ENCODE measurements at regions not wholly inside any gene's neighbourhood (a gene's known extent, or its start where the extent isn't known, plus 50 kb on each side); places are given as distances from the start of the nearest gene placed in this dataset.

- no peak for TF ChIP-seq IRF1 (CRISPR knock-in tag; IDR thresholded peaks at IDR 0.05)
Measured at GRCh38 chr7:81036871-81037270, 118.0 kb upstream of the SEMA3C start (continued).

DNA sequence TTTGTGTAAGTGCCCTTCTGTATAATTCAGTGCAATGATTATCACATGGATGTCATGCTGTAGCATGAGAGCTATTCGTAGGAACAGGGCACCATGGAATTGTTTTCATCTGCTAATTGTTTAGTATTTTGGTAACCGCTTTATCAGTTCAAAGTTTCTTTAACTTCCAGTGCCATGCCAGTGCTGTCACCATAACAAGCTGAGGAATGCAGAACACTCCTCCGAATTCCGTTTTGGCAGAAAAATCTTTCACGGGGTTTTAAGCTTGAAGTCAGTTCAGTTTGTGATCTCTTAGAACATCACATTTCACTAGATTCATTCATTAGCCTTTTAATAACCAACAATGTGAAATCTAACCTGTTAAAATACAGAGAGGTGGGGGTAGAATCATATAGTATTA, 117.2 kb upstream of the SEMA3C start:
- Mint-ChIP-seq H3K4me3 (no peak overlapping the region), H3K4me1 (no peaks in the 10 kb centered on the region), H3K27me3 (ENCODE audit: low read depth) (no peaks in the 10 kb centered on the region), H3K36me3 (peaks cover 4% of the 10 kb centered on the region), H3K27ac (no peak overlapping the region), H3K9me3 (peaks cover 11% of the 10 kb centered on the region)
- DNase-seq (ENCODE audit: low spot score) (no peak), ATAC-seq (no peak)
- CTCF ChIA-PET: no interaction called here
- TF ChIP-seq ATF1 (CRISPR knock-in tag; IDR thresholded peaks at IDR 0.05): no peak
- POLR2A ChIA-PET: no interaction called here

DNA sequence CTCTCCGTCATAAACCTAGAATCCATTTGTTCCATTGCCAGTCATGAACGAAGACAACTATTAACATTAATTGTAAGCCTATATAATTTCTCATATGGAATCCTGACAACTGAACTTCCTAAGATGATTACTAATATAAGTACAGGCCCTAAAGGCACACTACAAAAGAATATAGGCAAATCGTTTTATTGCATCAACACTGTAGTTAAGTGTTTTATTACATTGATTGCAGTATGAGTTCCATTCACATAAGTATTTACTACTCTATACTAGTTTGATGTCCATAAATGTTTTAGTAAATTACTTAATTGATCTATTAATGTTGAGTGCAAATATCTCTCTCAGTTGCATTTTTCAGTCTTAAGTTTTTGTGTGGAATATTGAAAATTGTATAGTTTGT, 113.1 kb upstream of the SEMA3C start:
- Mint-ChIP-seq H3K4me1 (no peaks in the 10 kb centered on the region), H3K9me3 (peaks cover 11% of the 10 kb centered on the region), H3K36me3 (peaks cover 4% of the 10 kb centered on the region), H3K27ac (no peak overlapping the region), H3K4me3 (no peak overlapping the region), H3K27me3 (ENCODE audit: low read depth) (no peaks in the 10 kb centered on the region)
- ChIA-PET POLR2A (no interaction called here), CTCF (no interaction called here)
- ATAC-seq: no peak
- DNase-seq (ENCODE audit: low spot score): no peak
- no peak for TF ChIP-seq ARID4B (CRISPR knock-in tag; IDR thresholded peaks at IDR 0.05; ENCODE audit: borderline replicate concordance)

DNA sequence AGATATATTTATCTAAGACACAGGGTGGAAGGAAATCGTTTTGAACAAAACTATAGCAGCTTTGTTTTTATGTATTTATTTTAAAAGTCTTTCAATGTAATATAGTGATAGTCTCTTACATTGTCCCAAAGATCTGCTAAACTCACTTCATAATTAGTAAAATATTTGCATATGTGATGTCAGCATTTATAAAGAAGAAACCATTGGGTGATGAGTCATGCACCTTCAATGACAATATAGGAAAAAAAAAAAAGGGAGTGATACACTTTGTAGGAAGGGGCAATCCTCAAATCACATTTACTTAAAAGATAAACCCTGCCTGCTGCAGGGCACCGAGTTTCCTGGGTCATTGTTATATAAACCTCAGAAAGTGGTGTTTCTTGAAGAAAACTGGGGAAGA, 112.4 kb upstream of the SEMA3C start:
- no peak for ATAC-seq
- H3K27ac Mint-ChIP-seq: no peak overlapping the region
- TF ChIP-seq NFATC4 (CRISPR knock-in tag; IDR thresholded peaks at IDR 0.05) (no peak), PRRX2 (CRISPR knock-in tag; IDR thresholded peaks at IDR 0.05) (no peak)
- H3K4me1 Mint-ChIP-seq: no peaks in the 10 kb centered on the region
- H3K36me3 Mint-ChIP-seq: peaks cover 4% of the 10 kb centered on the region
- H3K4me3 Mint-ChIP-seq: no peak overlapping the region
- H3K9me3 Mint-ChIP-seq: peaks cover 11% of the 10 kb centered on the region
- no peak for DNase-seq (ENCODE audit: low spot score)
- CTCF ChIA-PET: no interaction called here
- H3K27me3 Mint-ChIP-seq (ENCODE audit: low read depth): no peaks in the 10 kb centered on the region
- POLR2A ChIA-PET: no interaction called here

GRCh38 chr7:81030472-81030871, 111.6 kb upstream of the SEMA3C start:
- DNase-seq (ENCODE audit: low spot score) (no peak), ATAC-seq (no peak)
- no peak for TF ChIP-seq ZSCAN18 (CRISPR knock-in tag; IDR thresholded peaks at IDR 0.05)
- no peak for TF ChIP-seq ATF6 (CRISPR knock-in tag; IDR thresholded peaks at IDR 0.05)
- TF ChIP-seq MAX (CRISPR knock-in tag; IDR thresholded peaks at IDR 0.05): no peak
- H3K27me3 Mint-ChIP-seq (ENCODE audit: low read depth): no peaks in the 10 kb centered on the region
- POLR2A ChIA-PET: no interaction called here
- H3K4me3 Mint-ChIP-seq: no peak overlapping the region
- H3K36me3 Mint-ChIP-seq: peaks cover 4% of the 10 kb centered on the region
- H3K4me1 Mint-ChIP-seq: no peaks in the 10 kb centered on the region
- H3K9me3 Mint-ChIP-seq: peaks cover 11% of the 10 kb centered on the region
- CTCF ChIA-PET: no interaction called here
- H3K27ac Mint-ChIP-seq: no peak overlapping the region
